ENCODE measurements at regions not wholly inside any gene's neighbourhood (a gene's known extent, or its start where the extent isn't known, plus 50 kb on each side); places are given as distances from the start of the nearest gene placed in this dataset.
"Not testable (repeated sequence)": the region's sequence is repeated elsewhere in the genome, so short reads cannot be mapped to it uniquely, and the experiment has no call there.

DNA sequence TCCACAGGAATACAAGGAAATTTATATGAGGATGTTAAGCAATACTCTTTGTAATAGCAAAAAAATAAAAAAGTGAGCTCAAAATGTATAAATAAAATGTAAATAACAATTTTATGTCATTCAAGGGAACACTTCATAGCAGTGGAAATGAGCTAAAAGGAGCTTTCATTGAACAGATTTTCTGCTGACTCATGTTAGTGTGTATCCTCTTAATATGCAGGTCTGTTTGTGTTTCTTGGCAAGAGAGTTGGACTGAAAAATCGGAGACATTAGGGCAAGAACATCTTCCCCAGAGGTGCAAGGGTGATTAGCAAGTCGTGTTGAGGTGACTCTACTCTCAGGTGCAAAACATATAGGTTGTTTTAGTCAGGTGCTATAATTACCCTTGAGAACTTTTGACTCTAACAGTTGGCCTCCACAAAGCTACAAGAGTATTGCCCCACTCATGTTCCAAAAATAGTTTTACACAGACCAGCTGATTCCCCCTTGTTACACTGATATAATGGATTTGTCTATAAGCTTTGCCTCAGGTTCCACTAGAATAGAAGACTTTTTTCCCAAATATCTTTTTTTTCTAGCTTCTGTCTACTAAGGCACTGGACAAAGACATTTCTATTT lies 702.9 kb downstream of the TENT5A start:
- no peak for DNase-seq (ENCODE audit: low read depth)
- TF ChIP-seq, protein P1, sequence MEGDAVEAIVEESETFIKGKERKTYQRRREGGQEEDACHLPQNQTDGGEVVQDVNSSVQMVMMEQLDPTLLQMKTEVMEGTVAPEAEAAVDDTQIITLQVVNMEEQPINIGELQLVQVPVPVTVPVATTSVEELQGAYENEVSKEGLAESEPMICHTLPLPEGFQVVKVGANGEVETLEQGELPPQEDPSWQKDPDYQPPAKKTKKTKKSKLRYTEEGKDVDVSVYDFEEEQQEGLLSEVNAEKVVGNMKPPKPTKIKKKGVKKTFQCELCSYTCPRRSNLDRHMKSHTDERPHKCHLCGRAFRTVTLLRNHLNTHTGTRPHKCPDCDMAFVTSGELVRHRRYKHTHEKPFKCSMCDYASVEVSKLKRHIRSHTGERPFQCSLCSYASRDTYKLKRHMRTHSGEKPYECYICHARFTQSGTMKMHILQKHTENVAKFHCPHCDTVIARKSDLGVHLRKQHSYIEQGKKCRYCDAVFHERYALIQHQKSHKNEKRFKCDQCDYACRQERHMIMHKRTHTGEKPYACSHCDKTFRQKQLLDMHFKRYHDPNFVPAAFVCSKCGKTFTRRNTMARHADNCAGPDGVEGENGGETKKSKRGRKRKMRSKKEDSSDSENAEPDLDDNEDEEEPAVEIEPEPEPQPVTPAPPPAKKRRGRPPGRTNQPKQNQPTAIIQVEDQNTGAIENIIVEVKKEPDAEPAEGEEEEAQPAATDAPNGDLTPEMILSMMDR (IDR thresholded peaks at IDR 0.05; ENCODE audit: insufficient read depth, low read depth, low read length, missing control alignments): no peak
- H3K4me3 ChIP-seq (ENCODE audit: low read depth, low read length): no peak overlapping the region

DNA sequence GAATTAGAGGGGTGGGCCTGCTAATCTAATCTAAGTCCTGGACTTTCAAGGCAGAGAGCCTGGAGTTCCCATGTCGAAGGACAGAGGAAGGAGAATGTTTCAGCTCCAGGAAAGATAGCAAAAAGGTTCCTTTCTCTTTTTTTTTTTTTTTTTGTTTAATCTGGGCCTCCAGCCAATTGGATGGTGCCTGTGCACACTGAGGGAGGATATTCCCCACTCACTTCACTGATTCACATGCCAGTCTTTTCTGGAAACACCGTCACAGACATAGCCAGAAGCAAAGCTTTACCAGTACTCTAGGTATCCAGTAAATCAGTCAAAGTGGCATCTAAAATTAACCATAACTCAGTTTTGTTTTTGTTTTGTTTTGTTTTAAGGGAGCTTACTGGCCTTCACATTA lies 721.1 kb downstream of the TENT5A start:
- no peak for DNase-seq (ENCODE audit: low read depth)
- H3K4me3 ChIP-seq (ENCODE audit: low read depth, low read length): no peak overlapping the region

DNA sequence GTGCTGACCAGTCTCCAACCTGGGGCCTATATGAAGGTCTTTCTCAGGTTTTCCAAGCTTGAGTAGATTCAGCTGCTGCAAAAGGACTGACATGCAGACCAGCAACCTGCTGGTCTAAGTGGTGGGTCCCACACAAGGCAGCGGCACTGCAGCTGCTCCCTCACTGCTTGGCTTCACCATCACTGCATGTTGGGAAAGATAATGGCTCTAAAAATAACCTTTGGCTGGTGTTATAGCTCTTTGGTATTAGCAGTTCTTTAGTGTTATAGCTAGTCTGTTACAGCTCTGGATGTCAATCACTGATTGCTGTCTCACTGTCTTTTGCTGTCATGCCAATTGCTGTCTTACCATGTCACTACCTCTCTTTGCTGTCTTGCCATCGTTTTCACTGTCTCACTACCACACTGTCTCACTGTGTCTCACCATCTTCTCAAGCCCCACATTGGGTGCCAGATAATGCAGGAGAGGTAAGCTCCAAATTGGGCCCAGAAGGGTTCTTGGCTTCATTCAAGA lies 726.4 kb downstream of the TENT5A start:
- DNase-seq (ENCODE audit: low read depth): no peak
- TF ChIP-seq, protein P1 (IDR thresholded peaks at IDR 0.05; ENCODE audit: insufficient read depth, low read depth, low read length, missing control alignments): no peak
- H3K4me3 ChIP-seq (ENCODE audit: low read depth, low read length): no peak overlapping the region

More for the DNA sequence above, 721.1 kb downstream of the TENT5A start:
- TF ChIP-seq, protein P1 (IDR thresholded peaks at IDR 0.05; ENCODE audit: insufficient read depth, low read depth, low read length, missing control alignments): no peak

DNA sequence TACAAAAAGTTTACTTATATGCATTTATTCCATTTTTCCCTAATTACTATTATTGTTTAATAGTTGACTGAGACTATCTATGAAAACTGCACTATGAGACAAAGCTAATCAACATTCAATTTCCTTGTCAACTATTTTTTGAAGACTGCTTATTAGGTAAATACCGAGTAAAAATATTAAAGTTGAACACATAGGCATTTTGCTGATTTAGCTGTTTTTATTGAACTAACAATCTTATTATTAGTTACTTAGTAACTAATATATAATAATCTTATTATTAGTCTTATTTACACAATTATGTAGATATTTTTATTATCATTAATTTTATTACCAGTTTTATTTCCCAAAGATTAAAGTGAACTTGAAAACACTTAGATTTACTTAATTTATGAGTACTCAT lies 728.8 kb downstream of the TENT5A start:
- TF ChIP-seq, protein P1 (IDR thresholded peaks at IDR 0.05; ENCODE audit: insufficient read depth, low read depth, low read length, missing control alignments): no peak
- H3K4me3 ChIP-seq (ENCODE audit: low read depth, low read length): no peak overlapping the region
- no peak for DNase-seq (ENCODE audit: low read depth)

DNA sequence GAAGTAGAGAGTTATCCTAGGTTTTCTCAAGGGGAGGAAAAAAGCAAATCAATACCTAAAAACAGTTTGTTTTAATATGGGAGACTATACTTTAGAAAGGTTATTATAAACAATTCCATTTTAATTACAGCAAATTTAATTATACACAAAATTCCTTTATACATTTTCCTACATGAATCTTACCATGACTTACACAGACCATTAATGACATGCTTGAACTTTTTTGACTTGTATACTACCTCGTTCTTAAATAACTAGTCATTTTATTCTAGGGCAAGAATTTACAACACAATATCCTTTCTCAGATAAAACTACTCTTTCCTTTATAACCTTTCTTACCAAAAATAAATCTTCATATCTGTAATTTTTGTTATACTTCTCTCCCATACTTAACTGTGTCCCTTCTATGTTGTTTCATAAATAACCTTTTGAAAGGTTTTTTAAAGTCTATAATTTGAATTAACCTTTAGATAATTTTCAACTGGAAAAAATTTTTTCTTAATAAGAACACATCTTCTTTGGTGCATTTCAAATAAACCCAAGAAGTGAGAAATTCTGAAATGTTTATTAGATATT lies 729.4 kb downstream of the TENT5A start:
- DNase-seq (ENCODE audit: low read depth): no peak
- TF ChIP-seq, protein P1 (IDR thresholded peaks at IDR 0.05; ENCODE audit: insufficient read depth, low read depth, low read length, missing control alignments): no peak
- H3K4me3 ChIP-seq (ENCODE audit: low read depth, low read length): no peak overlapping the region

DNA sequence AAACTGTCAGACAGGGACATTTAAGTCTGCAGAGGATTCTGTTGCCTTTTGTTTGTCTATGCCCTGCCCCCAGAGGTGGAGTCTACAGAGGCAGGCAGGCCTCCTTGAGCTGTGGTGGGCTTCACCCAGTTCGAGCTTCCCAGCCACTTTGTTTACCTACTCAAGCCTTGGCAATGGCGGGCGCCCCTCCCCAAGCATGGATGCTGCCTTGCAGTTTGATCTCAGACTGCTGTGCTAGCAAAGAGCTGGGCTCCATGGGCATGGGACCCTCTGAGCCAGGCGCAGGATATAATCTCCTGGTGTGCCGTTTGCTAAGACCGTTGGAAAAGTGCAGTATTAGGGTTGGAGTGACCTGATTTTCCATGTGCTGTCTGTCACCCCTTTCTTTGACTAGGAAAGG lies 734.9 kb downstream of the TENT5A start:
- not testable (repeated sequence) for H3K4me3 ChIP-seq (ENCODE audit: low read depth, low read length); DNase-seq (ENCODE audit: low read depth)

DNA sequence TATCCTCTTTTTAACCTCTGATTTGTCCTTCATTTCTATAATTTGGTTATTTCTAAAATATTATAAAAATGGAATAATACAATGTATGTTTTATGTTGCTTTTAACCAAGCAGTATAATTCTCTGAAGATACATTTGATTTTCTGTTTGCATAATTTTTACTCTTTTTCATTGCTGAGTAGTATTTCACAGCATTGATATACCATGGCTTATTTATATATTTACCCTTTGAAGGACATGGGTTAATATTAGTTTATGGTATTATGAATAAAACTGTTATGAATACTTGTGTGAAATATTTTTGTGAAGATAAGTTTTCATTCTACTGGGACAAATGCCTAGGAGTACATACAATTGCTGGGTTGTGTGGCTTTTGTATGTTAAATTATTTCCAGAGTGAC lies 748.6 kb downstream of the TENT5A start:
- DNase-seq (ENCODE audit: low read depth): no peak
- no peak overlapping the region for H3K4me3 ChIP-seq (ENCODE audit: low read depth, low read length)
- TF ChIP-seq, protein P1 (IDR thresholded peaks at IDR 0.05; ENCODE audit: insufficient read depth, low read depth, low read length, missing control alignments): no peak
